ENCODE measurements at regions not wholly inside any gene's neighbourhood (a gene's known extent, or its start where the extent isn't known, plus 50 kb on each side); places are given as distances from the start of the nearest gene placed in this dataset.

GRCh38 chr15:37446921-37447320 lies 346.6 kb upstream of the MEIS2 start:
- Histone ChIP-seq H3F3A (ENCODE audit: insufficient read depth, low read length) (no peaks in the 10 kb centered on the region), H3K9me3 (ENCODE audit: low read length) (no peaks in the 10 kb centered on the region), H3K4me2 (ENCODE audit: low read length) (no peak overlapping the region), H3K79me2 (ENCODE audit: insufficient read depth, low read length) (no peaks in the 10 kb centered on the region), H3K27me3 (ENCODE audit: insufficient read depth, low read length) (no peaks in the 10 kb centered on the region), H2AFZ (ENCODE audit: low read length) (no peak overlapping the region), H3K36me3 (ENCODE audit: insufficient read depth, low read length) (no peaks in the 10 kb centered on the region), H3K9ac (ENCODE audit: low read length) (no peak overlapping the region), H3K4me3 (ENCODE audit: low read depth, low read length, poor library complexity, severe bottlenecking) (no peak overlapping the region), H3K27ac (ENCODE audit: low read depth, low read length, poor library complexity, severe bottlenecking) (no peak overlapping the region), H3K4me1 (ENCODE audit: insufficient read depth, low read length, severe bottlenecking) (no peaks in the 10 kb centered on the region), H4K20me1 (ENCODE audit: insufficient read depth, low read length) (no peaks in the 10 kb centered on the region), H3K9me2 (ENCODE audit: low read depth, low read length) (no peaks in the 10 kb centered on the region)
- TF ChIP-seq EZH2 (IDR thresholded peaks at IDR 0.05; ENCODE audit: borderline replicate concordance, low read length) (no peak), CTCF (IDR thresholded peaks at IDR 0.05; ENCODE audit: low read length) (no peak)

GRCh38 chr15:37452498-37452897 lies 352.1 kb upstream of the MEIS2 start:
- H3K4me2 ChIP-seq (ENCODE audit: low read length), result no peak overlapping the region
- H3K4me1 ChIP-seq (ENCODE audit: insufficient read depth, low read length, severe bottlenecking), result no peaks in the 10 kb centered on the region
- no peaks in the 10 kb centered on the region for H3K9me3 ChIP-seq (ENCODE audit: low read length)
- no peak overlapping the region for H3K27ac ChIP-seq (ENCODE audit: low read depth, low read length, poor library complexity, severe bottlenecking)
- H3K9ac ChIP-seq (ENCODE audit: low read length), result no peak overlapping the region
- no peaks in the 10 kb centered on the region for H3K9me2 ChIP-seq (ENCODE audit: low read depth, low read length)
- no peaks in the 10 kb centered on the region for H3F3A ChIP-seq (ENCODE audit: insufficient read depth, low read length)
- no peaks in the 10 kb centered on the region for H3K27me3 ChIP-seq (ENCODE audit: insufficient read depth, low read length)
- TF ChIP-seq EZH2 (IDR thresholded peaks at IDR 0.05; ENCODE audit: borderline replicate concordance, low read length), result no peak
- no peak for TF ChIP-seq CTCF (IDR thresholded peaks at IDR 0.05; ENCODE audit: low read length)
- H3K4me3 ChIP-seq (ENCODE audit: low read depth, low read length, poor library complexity, severe bottlenecking), result no peak overlapping the region
- H4K20me1 ChIP-seq (ENCODE audit: insufficient read depth, low read length), result no peaks in the 10 kb centered on the region
- no peak overlapping the region for H2AFZ ChIP-seq (ENCODE audit: low read length)
- H3K36me3 ChIP-seq (ENCODE audit: insufficient read depth, low read length), result no peaks in the 10 kb centered on the region
- H3K79me2 ChIP-seq (ENCODE audit: insufficient read depth, low read length), result no peaks in the 10 kb centered on the region

- H3K4me3 ChIP-seq (ENCODE audit: low read depth, low read length, poor library complexity, severe bottlenecking), result no peak overlapping the region
- no peaks in the 10 kb centered on the region for H3K36me3 ChIP-seq (ENCODE audit: insufficient read depth, low read length)
- H3F3A ChIP-seq (ENCODE audit: insufficient read depth, low read length), result peaks cover 3% of the 10 kb centered on the region; the same call in 1 of the 2 replicates
- H3K9me3 ChIP-seq (ENCODE audit: low read length), result no peaks in the 10 kb centered on the region
- H3K9ac ChIP-seq (ENCODE audit: low read length), result no peak overlapping the region
- no peak for TF ChIP-seq EZH2 (IDR thresholded peaks at IDR 0.05; ENCODE audit: borderline replicate concordance, low read length)
- TF ChIP-seq CTCF (IDR thresholded peaks at IDR 0.05; ENCODE audit: low read length), result no peak
- H4K20me1 ChIP-seq (ENCODE audit: insufficient read depth, low read length), result no peaks in the 10 kb centered on the region
- no peak overlapping the region for H3K4me2 ChIP-seq (ENCODE audit: low read length)
- no peaks in the 10 kb centered on the region; the same call in 1 of the 2 replicates for H3K9me2 ChIP-seq (ENCODE audit: low read depth, low read length)
- no peaks in the 10 kb centered on the region for H3K4me1 ChIP-seq (ENCODE audit: insufficient read depth, low read length, severe bottlenecking)
- H3K27ac ChIP-seq (ENCODE audit: low read depth, low read length, poor library complexity, severe bottlenecking), result no peak overlapping the region
- H3K27me3 ChIP-seq (ENCODE audit: insufficient read depth, low read length), result no peaks in the 10 kb centered on the region
- H2AFZ ChIP-seq (ENCODE audit: low read length), result no peak overlapping the region
- no peaks in the 10 kb centered on the region for H3K79me2 ChIP-seq (ENCODE audit: insufficient read depth, low read length)
Measured at GRCh38 chr15:37480482-37480881, 380.1 kb upstream of the MEIS2 start.
